ENCODE measurements at regions not wholly inside any gene's neighbourhood (a gene's known extent, or its start where the extent isn't known, plus 50 kb on each side); places are given as distances from the start of the nearest gene placed in this dataset.

DNA sequence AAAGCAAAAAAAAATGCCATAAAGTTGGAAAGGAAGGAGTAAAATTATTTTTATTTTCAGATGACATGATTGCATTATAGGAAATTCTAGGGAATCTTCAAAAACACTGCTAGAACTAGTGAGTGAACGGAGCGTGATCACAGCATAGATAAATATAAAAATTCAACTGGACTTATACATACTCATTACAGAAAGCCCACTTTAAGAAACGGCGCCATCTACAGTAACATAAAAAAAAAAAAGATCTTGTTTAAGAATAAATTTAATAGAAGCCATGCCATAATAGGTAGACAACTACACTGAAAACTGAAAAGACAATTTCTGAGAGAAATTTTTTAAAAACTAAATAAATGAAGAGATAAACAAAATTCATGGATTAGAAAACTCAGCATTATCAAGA is 623.1 kb upstream of the MGMT start:
- no peak for DNase-seq (ENCODE audit: low read depth)

DNA sequence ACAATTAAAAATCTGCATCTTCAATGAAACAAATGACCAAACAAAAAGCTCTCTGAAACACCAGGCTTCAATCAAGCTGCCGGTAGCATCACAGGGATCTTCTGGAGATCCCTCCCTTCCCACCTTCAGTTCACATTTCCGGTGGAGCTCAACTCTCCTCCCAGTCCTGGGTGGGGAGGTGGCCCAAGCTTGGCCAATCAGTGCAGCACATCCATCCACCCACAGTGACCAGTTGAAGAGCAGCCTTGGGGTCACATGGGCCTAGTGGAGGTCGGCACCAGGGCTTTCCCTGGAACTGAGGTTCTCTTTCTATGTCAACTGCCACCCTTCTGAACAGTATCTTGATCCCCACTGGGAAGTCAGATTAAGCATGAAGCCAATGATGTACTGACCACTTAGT is 620.1 kb upstream of the MGMT start:
- no peak for DNase-seq (ENCODE audit: low read depth)

DNA sequence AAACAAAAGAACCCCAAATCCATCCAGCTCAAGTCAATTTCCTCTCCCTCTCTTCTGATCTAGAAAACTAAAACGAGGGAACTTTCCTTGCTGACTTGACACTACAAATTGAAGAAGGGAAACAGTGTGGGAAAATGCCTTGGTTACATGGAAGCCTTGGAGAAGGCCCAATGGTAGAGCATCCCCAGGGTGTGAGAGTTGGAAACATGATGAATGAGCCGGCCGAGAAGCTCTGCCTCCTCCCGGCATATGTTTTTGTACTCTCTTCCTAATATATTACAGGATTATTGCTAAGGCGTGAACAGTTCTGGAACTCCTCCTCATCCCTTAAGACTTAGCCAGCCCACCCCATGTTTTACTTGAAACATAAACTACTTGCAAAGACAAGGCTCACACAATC is 618.2 kb upstream of the MGMT start:
- DNase-seq (ENCODE audit: low read depth): no peak

DNA sequence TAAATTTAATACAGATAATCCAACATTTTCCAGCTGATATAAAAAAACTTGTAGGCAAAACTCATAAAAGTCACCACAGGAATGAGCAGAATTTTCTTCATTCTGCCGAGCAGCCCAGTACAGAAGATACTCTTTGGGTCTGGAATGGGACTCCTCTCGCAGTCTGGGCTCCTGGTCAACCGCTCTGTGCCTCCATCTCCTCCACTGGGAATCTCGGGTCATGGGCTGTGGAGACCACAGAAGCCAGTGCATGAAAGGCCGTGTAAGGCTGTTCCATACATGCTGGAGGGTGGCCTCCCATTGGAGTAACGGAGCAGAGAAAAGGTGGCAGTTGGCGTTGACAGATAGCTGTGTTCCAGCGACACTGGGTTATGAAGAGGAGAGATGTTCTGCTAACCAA is 616.4 kb upstream of the MGMT start:
- no peak for DNase-seq (ENCODE audit: low read depth)

DNA sequence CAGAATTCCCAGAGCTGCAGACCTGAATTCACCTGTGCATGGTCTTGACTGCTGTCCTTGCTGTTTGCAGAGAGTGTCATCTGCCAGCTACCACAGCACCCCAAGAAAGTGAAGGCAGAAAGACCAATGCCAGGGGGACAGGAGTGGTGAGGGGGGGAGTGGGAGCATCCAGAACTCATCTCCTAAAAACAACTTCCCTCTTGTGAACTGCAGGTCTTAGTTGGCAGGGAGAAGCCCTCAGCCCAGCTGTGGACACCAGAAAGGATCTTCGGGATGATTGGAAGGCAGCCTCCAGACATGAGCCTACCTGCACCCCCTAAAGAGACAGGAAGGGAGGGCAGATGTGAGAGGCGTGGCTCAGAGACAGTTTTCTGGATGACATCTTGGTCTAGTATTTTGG is 615.8 kb upstream of the MGMT start:
- DNase-seq (ENCODE audit: low read depth): no peak

DNA sequence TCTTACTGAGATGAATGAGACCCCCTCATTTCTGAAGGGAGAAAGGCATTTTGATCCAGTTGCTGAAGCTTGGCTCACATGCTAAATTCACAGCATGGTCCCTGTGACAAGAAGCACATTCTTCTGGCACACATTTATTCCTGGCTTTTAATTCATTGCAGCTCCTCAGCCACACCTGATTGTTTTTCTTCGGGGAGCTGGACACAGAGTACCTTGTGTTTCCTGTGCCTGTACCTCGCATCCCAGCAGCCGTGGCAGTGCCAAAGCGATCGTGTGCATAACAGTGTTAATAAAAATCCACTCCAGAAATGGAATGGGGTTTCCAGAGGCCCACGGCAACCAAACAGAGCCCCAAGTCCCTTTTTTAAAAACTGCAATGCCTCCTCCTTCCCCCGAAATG is 615.3 kb upstream of the MGMT start:
- DNase-seq (ENCODE audit: low read depth): no peak

DNA sequence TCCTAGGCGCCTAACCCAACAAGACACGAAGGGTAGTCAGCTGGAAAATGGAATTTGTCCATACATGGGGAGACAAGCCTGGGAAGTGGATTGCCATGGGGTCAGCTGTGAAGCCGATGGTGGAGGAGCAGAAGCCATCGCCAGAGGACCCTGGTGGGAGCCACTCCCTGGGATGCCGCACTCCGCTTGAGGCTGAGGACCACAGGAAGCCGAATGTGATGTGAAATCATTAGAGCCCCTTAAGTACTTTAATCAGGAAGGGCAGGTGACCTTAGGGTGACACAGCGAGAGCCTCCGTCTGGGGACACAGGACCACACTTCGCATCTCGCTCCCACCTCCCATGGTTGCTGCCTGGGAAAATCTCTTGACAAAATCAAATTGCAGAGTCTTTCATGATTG is 614.6 kb upstream of the MGMT start:
- no peak for DNase-seq (ENCODE audit: low read depth)

DNA sequence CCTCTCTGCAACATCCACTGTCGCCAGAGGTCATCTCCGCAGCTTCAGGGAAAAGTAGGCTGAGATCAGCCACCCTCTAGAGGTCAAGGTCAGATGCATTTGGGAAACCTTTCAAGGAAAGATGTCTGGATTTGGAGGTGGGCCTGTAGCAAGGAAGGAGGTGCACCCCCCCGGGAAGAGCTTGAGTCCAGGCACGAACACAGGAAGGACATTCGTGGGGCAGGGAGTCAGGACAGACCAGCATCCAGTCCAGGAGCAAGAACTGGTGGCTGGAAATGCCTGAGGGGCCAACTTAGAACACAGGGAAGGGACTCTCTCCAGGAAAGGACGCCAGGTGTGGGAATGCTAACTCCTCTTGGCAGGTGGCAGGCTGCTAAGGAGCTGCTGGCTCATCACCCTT is 614.1 kb upstream of the MGMT start:
- DNase-seq (ENCODE audit: low read depth): no peak

DNA sequence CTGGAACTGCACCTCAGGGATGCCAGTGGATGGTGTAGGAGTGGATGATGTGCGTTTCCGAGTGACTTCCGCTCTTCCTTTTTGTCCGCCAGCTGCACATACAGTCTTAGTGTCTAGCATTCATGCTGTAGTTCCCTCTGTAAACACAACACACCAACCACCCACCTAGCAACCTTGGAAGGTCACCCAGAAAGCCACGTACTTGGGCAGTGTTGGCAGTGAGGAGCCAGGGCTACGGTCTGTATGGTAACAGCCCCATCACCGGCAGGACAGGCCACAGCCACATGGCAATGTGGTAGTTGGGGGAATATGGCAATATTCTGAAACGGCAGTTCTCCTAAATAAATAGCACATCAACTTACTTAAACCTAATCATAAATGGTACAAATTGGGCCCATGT is 613.5 kb upstream of the MGMT start:
- DNase-seq (ENCODE audit: low read depth): no peak

DNA sequence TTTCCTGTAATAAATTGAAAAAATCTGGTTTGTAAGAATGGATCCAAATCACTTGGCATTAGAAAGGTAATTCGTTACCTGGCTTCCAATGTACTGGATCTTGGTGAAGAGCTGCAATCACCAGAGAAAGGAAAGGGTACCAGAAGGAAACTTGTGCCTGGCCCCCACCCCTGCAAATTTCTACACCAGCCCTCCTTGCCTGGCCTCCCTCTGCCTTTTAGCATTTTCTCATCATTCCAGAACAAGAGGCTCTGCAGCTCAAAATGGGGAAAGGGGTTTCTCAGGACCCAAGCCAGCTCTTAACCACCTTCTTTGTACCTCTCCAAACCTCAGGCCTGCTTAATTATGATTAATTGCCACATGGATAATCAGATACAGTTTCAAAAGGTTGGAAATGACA is 612.8 kb upstream of the MGMT start:
- no peak for DNase-seq (ENCODE audit: low read depth)

DNA sequence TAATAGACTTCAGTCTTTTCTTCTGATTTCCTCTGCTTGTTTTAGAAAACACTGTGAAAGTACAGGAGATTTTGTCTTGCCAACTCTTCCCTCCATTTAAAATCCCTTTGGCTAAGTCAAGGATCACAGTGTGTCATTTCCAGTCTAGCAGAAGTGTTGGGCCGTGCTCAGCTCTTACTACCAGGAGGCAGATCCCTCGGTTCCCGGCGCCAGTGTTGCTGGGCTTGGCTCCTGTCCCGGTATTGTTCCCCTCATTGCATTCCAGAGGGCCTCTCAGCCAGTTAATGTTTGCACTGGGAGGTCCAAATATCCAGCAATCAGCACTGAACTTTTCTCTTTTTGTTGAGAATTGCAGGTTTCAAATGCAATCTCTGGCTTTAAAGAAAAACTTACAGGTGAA is 612.1 kb upstream of the MGMT start:
- DNase-seq (ENCODE audit: low read depth): peak; percentile 28

DNA sequence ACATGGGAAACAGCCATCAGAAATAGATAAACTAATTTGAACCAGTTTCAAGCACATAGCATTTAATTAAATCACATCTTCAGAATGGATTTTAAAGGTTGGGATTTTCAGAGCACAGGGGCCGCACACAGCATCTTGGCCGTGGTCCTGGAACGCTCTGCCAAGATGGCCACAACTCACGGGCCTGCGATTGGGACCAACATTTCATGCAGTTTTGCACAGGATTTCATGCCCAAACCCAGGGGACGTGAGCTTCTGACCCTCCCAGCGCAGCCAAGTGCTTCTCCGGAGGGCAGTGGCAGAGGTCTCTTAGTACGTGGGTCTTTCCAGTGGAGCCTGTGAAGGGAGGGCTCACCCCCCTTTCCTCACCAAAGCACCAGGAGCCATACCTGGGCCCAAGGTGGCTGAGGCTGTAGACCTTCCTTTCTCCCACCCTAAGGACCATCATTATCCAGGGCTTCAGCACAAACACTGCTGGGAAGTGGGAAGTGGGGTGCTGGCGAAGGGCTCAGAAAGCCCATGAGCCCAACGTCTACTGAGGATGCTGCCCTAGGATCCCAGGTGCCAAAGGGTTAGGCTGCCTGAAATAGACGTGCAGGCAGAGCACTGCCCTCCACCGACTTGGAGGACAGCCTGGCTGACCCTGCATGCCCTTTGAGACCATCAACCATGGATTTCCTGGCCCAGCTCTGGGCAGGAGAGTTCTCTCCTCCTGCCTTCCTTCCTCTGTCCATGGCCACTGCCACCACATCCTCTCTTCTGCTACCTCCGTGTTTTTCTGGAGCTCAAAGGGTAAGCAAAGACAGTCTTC is 611.2 kb upstream of the MGMT start:
- DNase-seq (ENCODE audit: low read depth): no peak

DNA sequence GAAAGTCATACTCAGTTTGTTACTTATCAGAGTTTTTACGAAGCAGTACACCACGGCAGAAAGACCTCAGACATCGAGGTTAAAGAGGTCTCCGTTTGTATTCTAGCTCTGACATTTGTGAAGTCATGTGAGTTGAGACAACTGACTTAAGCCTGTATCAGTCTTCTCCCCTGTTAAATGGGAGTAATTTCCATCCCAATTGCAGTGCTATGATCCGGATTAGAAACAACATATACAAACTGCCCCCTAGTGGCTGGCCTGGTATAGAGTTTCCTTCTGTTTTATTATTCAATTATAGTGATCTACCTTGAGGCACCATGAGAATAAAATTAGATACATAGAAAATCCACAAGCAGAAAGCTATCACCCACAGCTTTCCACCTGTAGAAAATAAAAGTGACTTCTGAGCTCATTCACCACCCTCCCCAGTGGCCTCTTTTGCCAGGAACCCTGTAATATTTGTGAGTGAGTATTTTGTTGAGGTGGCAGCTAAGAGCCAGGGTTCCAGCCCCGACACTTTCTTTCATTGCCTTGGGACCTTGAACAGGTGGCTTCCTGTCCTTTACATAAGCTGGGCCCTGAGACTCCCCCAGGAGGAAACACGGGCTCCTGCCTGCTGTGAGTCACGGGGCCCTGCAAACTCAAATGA is 607.2 kb upstream of the MGMT start:
- peak; percentile 30 for DNase-seq (ENCODE audit: low read depth)

DNA sequence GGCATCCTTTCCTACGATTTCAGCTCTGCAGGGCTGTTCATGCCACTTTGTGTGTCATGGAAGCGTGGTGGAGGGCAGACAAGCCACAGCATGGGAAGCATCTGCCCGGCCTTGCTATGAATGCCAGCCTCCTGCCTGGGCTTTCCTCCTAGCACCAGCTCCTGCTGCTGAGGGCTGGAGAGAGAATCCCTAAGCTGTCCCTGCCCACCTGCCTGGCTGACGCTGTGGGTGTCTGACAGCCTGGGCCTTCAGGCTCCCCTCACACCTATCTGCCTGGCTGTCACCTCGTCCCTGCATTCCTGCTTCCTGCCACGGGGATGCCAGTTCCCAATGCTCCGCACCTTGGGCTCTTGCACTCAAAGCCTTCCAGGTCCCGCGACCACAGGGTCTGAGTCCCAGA is 606.5 kb upstream of the MGMT start:
- DNase-seq (ENCODE audit: low read depth): no peak

DNA sequence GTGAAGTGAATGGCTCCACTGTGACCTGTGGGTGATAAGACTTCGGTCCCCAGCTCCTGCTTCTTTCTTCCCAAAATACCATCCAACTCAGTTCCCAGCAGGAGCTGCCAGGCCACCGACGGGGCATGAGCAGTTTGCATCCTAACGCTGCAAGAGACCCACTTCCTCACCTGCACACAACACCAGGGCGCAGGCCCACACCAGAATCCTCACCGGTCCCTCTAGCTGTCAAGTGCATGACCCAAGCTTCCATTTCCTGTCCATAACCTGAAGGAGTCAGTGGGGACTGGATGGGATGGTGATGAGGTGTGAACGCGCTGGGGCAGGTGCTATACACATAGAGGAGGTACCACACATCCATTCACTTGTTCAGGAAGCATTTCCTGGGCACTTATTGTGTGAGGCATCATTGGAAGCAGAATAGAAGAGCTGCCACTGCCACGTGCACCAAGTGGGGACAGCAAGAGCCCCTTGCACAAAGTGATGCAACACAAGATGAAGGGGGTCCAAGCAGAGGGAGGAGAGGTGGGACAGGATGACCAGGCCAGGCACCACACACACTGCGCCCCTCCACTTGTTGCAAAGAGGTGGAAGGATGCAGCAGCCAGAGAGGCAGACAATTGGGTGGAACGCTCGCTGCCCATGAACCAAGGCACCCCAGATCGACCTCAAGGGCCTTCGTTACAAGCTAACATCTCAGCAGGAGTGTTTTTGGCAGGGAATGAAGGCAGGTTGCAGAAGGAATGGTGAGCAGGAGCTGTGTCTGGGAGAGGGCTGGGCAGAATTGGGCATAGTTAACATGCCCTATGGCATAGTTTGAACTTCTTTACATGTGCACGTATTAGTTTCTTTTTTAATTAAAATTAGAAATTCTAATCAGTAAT is 605.8 kb upstream of the MGMT start:
- DNase-seq (ENCODE audit: low read depth): no peak

DNA sequence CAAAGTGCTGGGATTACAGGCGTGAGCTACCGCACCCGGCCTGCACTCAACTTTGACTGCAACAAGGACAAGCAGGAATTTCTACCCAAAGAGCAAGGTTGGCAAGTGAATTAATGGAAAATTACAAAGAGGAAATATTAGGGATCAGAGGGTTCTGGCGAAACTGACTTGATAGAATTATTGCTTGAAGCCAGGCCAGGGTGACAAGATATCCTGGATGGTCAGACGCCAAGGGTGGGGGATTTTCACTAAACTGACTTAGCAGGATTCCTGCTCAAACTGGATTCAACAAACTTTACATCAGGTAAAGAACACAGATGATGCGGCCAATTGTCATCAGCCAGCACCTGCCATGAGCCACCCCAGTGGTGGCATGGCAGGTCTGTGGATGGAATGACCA is 603.6 kb upstream of the MGMT start:
- DNase-seq (ENCODE audit: low read depth): no peak

DNA sequence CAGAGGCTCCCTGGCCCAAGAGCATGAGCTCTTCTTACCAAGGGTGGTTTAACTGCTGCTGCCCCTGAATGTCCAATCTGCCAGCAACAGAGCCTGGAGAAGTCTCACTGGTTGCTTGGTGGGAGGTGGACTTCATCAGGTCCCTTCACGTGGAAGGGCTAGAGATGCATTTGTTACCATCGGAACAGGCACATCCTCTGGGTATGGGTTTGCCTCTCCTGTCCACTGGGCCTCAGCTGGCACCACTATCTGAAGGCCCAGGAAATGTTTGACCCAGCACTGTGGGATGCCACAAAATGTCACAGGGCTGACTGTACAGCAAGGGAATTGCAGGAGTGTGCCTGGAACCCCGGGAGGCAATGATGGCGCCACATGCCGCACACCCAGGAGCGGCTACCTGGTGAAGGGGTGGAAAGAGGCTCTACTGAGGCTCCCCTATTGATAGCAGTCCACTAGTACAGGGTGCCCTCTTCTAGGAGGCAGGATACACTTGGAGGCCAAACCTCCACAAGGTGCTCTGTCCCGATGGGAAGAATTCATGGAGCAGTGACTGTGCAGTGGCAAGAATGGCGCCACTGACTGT is 603.1 kb upstream of the MGMT start:
- DNase-seq (ENCODE audit: low read depth): no peak

DNA sequence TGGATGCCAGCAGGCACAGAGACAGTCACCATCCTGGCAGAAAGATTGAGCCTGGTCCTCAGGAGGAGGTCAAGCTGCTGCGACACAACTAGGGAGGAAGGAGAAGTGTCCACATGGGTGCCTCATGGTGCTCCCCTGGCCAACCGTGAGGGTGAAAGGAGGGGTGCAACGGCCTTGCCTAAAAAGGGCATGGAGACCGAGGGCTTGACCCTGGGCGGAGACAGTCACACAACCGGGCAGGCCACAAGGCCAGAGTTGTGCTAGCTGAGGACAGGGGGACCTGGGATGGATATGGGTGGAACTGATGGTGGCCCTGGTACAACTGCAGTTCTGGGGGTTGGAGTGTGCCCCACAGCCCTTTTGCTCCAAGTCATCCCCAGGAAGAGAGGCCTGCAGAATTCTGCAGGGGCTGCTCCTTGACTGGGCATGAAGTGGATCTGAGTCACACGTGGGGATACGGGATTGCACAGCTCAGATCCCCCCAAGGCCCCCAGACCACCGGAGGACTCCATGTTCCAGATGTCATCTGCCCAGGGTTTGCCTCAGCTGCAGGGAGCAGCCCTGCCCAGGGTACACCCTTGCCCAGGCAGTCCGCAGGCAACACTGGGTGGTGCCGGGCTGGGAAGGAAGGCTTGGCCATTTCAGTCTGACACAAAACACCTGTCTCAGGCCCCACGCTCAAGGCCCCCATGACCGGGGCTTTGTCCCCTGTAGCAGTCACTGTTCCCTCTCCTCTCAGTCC is 602.3 kb upstream of the MGMT start:
- no peak for DNase-seq (ENCODE audit: low read depth)

DNA sequence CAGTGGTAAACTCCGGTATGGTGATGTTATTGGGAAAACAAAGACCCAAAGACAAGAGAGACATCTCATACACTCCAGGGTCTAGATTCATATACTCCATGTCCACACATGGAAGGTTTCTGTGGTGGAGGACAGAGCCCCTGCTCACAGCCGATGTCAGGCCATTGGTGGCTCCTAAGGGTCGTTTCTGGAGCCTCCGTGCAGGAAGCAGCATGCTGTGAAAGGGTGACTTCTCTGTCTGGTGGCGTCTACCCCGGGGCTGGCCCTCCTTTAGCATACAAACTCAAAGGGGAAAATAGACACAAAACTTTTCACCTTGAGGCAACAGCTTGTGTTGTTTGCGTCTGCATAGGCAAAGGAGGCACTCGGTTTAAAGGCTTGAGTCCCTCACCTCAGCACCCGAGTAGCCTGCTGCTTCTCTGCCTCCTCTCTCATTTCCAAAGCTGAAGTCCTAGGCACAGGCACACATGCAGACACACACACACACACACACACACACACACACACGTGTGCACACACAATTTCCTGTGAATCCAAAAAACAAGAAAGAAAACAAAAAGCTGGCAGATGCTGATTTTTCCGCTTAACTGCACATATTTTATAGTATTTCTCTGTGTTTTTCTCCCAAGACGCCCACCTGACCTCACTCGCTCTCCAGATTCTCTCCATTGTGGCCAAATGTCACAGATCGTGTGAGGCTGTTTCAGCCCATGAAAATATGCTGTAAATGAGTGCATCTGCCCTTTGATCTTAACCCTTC is 601.4 kb upstream of the MGMT start:
- DNase-seq (ENCODE audit: low read depth): no peak

DNA sequence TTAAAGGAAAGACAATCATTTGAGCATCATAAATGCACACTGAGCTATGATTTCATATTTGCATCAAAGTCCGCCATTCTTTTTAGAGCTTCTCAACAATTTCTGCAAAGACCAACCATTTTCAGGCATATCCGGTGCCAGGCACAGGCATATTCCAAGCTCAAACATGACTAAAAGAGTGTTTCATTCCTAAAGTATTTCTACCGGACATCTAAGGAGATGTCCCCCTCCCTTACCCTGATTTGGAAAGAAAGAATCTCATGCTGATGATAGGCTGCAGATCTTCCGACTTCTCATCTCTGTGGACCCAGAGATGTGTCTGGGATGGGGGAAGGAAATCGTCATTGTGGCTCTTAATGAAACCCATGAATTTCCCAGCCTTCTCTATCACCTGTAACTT is 600.5 kb upstream of the MGMT start:
- no peak for DNase-seq (ENCODE audit: low read depth)

DNA sequence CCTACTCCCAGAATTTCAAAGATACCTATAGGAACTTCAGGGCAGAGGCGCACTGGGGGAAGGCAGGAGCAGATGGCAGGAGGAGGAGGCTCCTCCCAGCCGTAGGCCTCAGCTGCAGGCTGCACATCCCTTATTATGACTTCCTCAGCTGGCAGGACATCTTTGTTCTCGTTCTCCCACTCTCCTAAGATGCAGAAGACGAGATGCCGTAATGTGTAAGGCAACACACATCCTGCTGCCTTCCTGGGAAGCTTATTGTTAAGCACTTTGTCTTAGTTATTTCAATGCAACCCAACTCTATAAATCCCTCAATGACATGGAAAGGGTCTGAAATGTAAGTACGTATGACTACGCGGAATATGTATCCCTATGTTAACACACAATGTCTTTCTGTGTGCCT is 599.8 kb upstream of the MGMT start:
- no peak for DNase-seq (ENCODE audit: low read depth)
